8988T (cell line): ENCODE measurements at regions not wholly inside any gene's neighbourhood (a gene's known extent, or its start where the extent isn't known, plus 50 kb on each side); places are given as distances from the start of the nearest gene placed in this dataset.

Experiments
- DNase-seq: peaks from one replicate; pipeline ENCODE4 v3.0.0; 2011

- no peak for DNase-seq
These were observed 157.9 kb downstream of the ASB1 start for GRCh38 chr2:238584617-238585016.

DNA sequence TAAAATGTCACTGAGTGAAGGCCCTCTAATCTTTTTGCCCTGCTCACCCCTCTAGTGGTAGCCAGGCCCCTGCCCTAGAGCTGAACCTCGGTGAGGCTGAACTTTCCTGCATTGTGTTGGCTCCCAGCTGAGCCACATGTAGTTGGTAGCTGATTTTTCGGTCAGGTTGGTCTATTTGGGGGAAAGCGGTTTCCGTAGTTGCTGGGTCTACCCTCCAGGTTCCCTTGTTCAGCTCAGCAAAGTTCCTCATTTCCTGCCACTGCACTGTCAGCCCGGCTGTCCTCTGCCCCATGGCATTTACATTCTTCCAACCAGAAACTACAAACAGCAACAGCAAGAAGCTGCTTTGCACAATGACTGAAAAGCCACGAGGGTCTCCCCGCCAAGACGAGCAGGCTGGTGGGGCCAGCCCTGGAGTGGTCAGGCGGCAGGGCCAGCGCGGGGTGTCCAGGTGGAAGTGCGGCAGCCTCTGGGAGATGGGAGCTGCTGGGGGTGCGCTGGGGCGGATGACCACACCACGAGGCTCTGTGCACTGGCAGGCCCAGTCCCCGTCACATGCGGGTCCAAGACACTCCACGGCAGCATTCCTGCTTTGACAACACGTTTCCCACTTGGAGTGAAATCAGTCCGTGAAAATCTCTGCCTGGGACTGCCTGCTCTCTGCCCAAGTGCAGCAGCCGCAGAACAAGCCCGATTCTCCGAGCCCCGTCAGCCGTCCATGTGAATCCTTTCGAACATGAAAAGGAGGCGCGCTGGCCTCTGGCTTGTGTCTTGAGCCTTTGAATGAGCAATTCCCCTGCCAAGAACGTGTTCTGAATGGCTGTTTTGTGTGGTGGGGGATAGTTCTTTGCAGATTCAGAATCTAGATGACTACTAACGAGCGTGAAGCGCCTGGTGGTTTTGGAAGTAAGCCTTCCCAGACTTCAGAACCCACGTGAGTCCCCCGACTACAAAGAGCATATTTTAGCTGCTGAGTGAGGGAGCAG is 159.4 kb downstream of the ASB1 start:
- no peak for DNase-seq

GRCh38 chr2:238586931-238587775 is 160.4 kb downstream of the ASB1 start:
- DNase-seq: no peak

GRCh38 chr2:238587776-238588660 is 161.3 kb downstream of the ASB1 start:
- DNase-seq: no peak

- DNase-seq: no peak
These were observed 163.1 kb downstream of the ASB1 start for GRCh38 chr2:238589591-238590460.

GRCh38 chr2:238591732-238592131 is 165.0 kb downstream of the ASB1 start:
- DNase-seq: no peak

- DNase-seq: no peak
These were observed 166.5 kb downstream of the ASB1 start for GRCh38 chr2:238593236-238593635.

GRCh38 chr2:238593678-238594077 is 167.0 kb downstream of the ASB1 start:
- no peak for DNase-seq

DNA sequence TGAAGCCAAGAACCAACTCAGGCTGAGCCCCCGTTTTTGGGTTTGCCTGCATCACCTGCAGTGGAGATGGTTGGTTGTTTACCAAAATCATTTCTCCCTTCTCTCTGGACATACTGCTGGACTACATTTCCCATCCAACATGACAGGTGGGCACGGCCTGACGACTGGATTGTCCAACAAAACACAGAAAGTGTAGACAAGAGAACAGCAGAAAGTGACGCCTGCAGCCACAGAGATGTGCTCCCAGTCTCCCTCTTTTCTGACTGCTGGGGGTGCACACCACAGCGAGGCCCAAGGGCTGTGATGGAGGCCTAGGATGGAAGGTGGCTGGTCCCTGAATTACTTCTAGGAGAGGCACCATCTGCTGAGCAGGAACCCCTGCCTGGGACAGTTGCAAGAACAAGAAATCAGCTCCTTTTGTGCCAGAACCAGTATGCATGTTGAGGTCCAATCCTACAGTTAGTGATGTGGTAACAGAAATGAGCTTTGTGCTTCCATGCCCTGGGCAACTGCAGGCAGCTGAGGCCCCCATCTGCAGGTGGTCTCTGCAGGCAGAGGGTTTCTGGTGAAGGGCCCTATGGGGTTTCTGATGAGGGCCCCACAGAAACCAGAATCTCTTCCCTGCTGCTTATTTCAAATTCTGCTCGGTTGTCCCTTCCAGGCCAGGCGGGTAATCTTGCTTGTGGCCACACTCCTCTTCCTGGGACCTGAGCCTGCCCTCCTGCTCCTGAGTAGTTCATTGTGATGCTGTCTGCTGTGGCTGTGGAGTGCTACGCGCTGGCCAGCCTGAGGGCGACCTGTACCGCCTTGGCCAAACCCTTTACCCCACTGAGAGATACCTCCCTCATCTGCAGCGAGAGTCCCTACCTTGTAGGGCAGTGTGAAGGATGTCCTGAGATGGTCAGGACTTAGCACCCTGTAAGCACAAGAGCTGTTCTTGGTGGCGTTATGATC is 168.3 kb downstream of the ASB1 start:
- no peak for DNase-seq

GRCh38 chr2:238595750-238596570 is 169.2 kb downstream of the ASB1 start:
- no peak for DNase-seq

GRCh38 chr2:238596571-238597551 is 170.1 kb downstream of the ASB1 start:
- peak; percentile 89 for DNase-seq

GRCh38 chr2:238597638-238598528 is 171.2 kb downstream of the ASB1 start:
- no peak for DNase-seq

GRCh38 chr2:238598802-238599530 is 172.2 kb downstream of the ASB1 start:
- DNase-seq: no peak

GRCh38 chr2:238599549-238600505 is 173.1 kb downstream of the ASB1 start:
- DNase-seq: no peak
